ENCODE measurements at regions not wholly inside any gene's neighbourhood (a gene's known extent, or its start where the extent isn't known, plus 50 kb on each side); places are given as distances from the start of the nearest gene placed in this dataset.
"Not testable (repeated sequence)": the region's sequence is repeated elsewhere in the genome, so short reads cannot be mapped to it uniquely, and the experiment has no call there.

DNA sequence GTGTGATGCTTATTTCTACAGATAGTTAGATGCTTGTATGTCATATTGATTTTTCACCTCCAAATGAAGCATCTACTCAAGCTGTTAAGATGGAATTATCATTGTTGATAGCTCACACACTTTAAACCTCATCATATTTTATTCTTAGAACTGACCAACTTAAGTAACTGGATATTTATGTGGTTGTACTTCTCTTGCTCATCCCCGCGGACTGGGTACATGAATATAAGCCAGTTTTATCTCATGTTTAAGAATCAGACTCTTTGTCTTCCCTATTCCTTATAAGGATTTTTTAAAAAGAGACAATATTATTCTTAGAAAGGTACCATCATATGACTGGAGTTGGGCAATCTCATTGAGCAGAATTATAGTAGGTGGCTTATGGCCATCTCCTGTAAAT lies 358.7 kb downstream of the DSC3 start:
- H3K4me3 ChIP-seq (ENCODE audit: low read depth, low read length): no peak overlapping the region
- TF ChIP-seq, protein P1, sequence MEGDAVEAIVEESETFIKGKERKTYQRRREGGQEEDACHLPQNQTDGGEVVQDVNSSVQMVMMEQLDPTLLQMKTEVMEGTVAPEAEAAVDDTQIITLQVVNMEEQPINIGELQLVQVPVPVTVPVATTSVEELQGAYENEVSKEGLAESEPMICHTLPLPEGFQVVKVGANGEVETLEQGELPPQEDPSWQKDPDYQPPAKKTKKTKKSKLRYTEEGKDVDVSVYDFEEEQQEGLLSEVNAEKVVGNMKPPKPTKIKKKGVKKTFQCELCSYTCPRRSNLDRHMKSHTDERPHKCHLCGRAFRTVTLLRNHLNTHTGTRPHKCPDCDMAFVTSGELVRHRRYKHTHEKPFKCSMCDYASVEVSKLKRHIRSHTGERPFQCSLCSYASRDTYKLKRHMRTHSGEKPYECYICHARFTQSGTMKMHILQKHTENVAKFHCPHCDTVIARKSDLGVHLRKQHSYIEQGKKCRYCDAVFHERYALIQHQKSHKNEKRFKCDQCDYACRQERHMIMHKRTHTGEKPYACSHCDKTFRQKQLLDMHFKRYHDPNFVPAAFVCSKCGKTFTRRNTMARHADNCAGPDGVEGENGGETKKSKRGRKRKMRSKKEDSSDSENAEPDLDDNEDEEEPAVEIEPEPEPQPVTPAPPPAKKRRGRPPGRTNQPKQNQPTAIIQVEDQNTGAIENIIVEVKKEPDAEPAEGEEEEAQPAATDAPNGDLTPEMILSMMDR (IDR thresholded peaks at IDR 0.05; ENCODE audit: insufficient read depth, low read depth, low read length, missing control alignments): no peak
- DNase-seq (ENCODE audit: low read depth): no peak

DNA sequence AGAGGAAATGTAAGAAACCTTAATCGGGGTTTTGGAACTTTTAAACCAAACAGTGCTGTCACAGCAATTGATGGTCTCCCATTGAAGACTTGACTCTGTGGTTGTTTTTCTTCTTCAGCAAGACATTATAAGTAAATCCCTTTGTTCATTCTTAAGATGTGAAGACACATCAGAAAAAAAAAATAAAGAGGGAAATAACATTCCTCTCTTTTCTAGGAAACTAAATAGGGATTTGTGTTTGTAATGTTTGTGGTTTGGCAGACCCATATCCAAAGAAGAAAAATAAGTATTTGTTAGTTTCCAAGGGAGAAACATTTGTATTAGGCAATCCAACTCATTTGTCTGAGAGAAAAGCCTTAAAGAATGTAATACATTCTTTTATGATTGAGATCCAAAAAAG lies 359.9 kb downstream of the DSC3 start:
- DNase-seq (ENCODE audit: low read depth): no peak
- no peak overlapping the region for H3K4me3 ChIP-seq (ENCODE audit: low read depth, low read length)
- TF ChIP-seq, protein P1 (IDR thresholded peaks at IDR 0.05; ENCODE audit: insufficient read depth, low read depth, low read length, missing control alignments): no peak

DNA sequence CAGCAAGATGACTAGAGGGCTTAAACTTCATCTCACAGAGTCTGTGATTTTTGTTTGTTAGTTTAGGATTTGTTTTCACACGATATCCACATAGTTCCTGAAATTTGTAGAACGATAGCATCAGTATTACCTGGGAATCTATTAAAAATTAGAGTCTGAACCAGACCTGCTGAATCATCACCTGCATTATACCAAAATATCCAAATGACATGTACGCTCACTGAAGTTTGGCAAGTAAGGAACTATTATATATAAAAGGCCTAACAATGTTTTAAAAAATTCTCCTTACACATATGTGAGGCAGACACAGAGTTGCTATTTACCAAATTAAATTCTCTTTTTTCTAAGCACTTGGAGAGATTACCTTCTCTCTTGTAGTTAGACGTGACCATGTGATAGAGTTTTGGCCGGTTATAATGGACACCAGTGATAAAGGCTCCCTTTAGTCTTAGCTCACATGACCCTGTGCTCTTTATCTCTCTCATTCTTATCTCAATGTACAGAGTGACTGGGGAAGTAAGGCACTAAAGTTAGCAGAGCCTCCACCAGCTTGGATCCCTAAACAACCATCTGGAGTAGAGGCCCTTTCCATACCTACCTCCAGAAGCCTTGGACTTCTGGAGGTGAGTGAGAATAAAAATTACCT lies 363.1 kb downstream of the DSC3 start:
- no peak for DNase-seq (ENCODE audit: low read depth)
- H3K4me3 ChIP-seq (ENCODE audit: low read depth, low read length): no peak overlapping the region
- TF ChIP-seq, protein P1 (IDR thresholded peaks at IDR 0.05; ENCODE audit: insufficient read depth, low read depth, low read length, missing control alignments): no peak

DNA sequence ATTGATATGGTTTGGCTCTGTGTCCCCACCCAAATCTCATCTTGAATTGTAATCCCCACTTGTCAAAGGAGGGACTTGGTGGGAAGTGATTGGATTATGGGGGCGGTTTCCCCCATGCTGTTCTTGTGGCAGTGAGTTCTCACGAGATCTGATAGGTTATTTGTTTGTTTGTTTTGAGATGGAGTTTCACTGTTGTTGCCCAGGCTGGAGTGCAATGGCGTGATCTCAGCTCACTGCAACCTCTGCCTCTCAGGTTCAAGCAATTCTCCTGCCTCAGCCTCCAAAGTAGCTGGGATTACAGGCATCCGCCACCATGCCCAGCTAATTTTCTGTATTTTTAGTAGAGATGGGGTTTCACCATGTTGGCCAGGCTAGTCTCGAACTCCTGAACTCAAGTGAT lies 364.7 kb downstream of the DSC3 start:
- not testable (repeated sequence) for H3K4me3 ChIP-seq (ENCODE audit: low read depth, low read length); DNase-seq (ENCODE audit: low read depth)

DNA sequence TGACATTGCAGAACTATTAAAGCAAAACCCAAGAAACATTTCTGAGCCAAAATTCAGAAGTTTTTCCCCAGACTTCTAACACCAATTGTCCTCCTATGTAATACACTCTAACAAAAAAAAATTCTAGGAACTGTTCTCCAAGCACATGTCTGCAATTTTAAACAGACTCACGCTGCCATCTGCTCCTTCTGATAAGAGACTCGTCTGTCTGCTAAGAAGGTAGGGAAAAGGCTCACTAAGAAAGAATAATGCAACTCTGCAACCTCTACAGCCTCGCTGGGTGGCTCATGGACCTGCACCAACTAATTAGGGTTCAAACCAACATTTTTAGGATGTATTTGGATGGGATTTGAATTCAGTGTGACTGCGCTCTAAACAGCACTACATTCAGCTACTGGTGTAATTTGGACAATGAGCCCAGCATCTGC lies 366.5 kb downstream of the DSC3 start:
- no peak overlapping the region for H3K4me3 ChIP-seq (ENCODE audit: low read depth, low read length)
- no peak for DNase-seq (ENCODE audit: low read depth)
- TF ChIP-seq, protein P1 (IDR thresholded peaks at IDR 0.05; ENCODE audit: insufficient read depth, low read depth, low read length, missing control alignments): no peak

DNA sequence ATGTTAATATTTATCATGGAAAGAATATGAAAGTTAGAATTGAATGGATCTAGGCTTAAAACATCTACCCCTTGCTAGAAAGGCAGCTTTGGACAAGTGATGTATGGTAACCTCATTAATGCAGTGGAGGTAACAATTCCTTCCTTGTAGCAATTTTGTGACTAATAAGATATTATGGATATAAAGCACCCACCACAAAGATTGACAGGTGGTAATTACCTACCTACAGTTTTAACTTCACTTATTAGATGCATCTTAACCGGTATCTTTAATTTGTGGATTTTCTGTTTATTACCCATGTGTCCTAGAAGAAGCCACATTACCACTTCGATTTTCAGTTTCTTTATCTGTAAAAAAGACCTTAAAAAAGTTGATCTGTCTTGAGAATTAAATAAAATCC lies 367.0 kb downstream of the DSC3 start:
- TF ChIP-seq, protein P1 (IDR thresholded peaks at IDR 0.05; ENCODE audit: insufficient read depth, low read depth, low read length, missing control alignments): no peak
- no peak overlapping the region for H3K4me3 ChIP-seq (ENCODE audit: low read depth, low read length)
- DNase-seq (ENCODE audit: low read depth): no peak

DNA sequence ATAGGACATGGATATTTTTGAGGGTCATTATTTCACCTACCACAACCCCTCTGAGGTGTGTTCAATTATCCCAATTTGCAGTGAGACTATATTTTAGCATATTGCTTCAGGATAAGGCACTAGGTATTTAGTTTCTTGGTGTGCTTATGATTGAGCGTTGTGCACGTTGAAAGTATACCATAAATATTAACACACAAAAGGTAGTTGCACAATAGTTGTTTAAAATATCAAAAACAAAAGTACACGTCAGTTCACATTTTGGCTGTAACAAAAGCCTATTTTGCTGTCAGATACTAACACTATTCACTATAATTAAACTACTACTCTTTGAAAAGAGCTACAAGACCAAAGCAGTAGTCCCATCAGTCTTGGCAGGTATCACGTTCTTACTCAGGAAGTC lies 367.5 kb downstream of the DSC3 start:
- no peak for DNase-seq (ENCODE audit: low read depth)
- no peak overlapping the region for H3K4me3 ChIP-seq (ENCODE audit: low read depth, low read length)
- TF ChIP-seq, protein P1 (IDR thresholded peaks at IDR 0.05; ENCODE audit: insufficient read depth, low read depth, low read length, missing control alignments): no peak

All from GM12865 (cell line).